Heart left ventricle (tissue), 13 donors: ENCODE measurements at regions not wholly inside any gene's neighbourhood (a gene's known extent, or its start where the extent isn't known, plus 50 kb on each side); places are given as distances from the start of the nearest gene placed in this dataset.

Experiments
- CTCF ChIP-seq, 12 donors: fragments of 200-600 bp; sonication (generic) in 4 of 12; IDR thresholded peaks; one replicate each; pipeline versions ENCODE4 v1.5.0 to v1.8.0; 2018 to 2022; ENCODE audit warnings: antibody characterized with exemption in 12 of 12, mild to moderate bottlenecking in 5 of 12
- POLR2A ChIP-seq, 2 donors: fragments of 450-650 bp; IDR thresholded peaks; one replicate each; pipeline ENCODE4 v1.6.1; 2017; ENCODE audit warnings: antibody characterized with exemption in 2 of 2, mild to moderate bottlenecking in 2 of 2, moderate library complexity in 2 of 2
- donor health status: ischemic (EF 13 %, LVEDD 7.1; RV severe dilation, severe dysfunction).
- donor health status: DM: no; HTN: yes; CAD: no.
- donor health status: DM: no; HTN: no; CAD: no.
- donor health status: ischemic (EF 25% LVEDD 6.9; RV normal size, moderate dysfunction).
- donor health status: ischemic (EF 25% LVEDD 5.7; RV mildly dilated, moderate dysfunction).
- donor health status: ischemic (EF 35%, LVEDD 5.7; RV mildly dilated, moderate dysfunction).
- donor health status: nonischemic (EF 11% LVEDD 7.7; RV severe dilation, severe dysfunction).
- donor health status: DM: yes; HTN: yes; CAD: no.
- donor health status: PGD.
- donor health status: ischemic (EF 29% LVEDD 5.4; RV normal size, mild dysfunction).
- donor health status: nonischemic (EF 23%, LVEDD 6.1; RV moderate dilation, normal function).

- TF ChIP-seq CTCF (IDR thresholded peaks at IDR 0.05): no peak
- no peak for TF ChIP-seq POLR2A (IDR thresholded peaks at IDR 0.05)
Measured at GRCh38 chrY:8081151-8081550, 1169.6 kb upstream of the AMELY start.
